MM.1S (cell line): ENCODE measurements at regions not wholly inside any gene's neighbourhood (a gene's known extent, or its start where the extent isn't known, plus 50 kb on each side); places are given as distances from the start of the nearest gene placed in this dataset.

Source experiments
- DNase-seq: peaks from one replicate; pipeline ENCODE4 v3.0.0-alpha.2; 2015
- H2AFZ ChIP-seq: fragments of 300-600 bp; sonication (generic); 2 replicates; pipeline ENCODE4 v1.6.0; 2016; ENCODE audit warnings: antibody characterized with exemption, low read length
- H3F3A ChIP-seq: fragments of 300-600 bp; sonication (generic); 2 replicates; pipeline ENCODE4 v1.6.1; 2016; ENCODE audit warnings: mild to moderate bottlenecking, antibody characterized with exemption, low read length, moderate library complexity, mixed read lengths; ENCODE audit not compliant: insufficient read depth
- H3K27ac ChIP-seq: fragments of 300-600 bp; sonication (generic); 2 replicates; pipeline ENCODE4 v1.5.1; 2016; ENCODE audit warnings: mild to moderate bottlenecking, low read length
- H3K27me3 ChIP-seq: fragments of 300-600 bp; sonication (generic); replicated peaks from 2 replicates; pipeline ENCODE4 v1.6.0; 2016; ENCODE audit warnings: low read length; ENCODE audit not compliant: insufficient read depth
- H3K36me3 ChIP-seq: fragments of 300-600 bp; sonication (generic); replicated peaks from 2 replicates; pipeline ENCODE4 v1.6.1; 2016; ENCODE audit warnings: mild to moderate bottlenecking, low read length, mixed read lengths; ENCODE audit not compliant: insufficient read depth
- H3K4me1 ChIP-seq: fragments of 300-600 bp; sonication (generic); 2 replicates; pipeline ENCODE4 v1.6.1; 2016; ENCODE audit warnings: low read length, mixed read lengths
- H3K4me2 ChIP-seq: fragments of 300-600 bp; sonication (generic); 2 replicates; pipeline ENCODE4 v1.6.0; 2016; ENCODE audit warnings: low read depth, low read length
- H3K4me3 ChIP-seq: fragments of 300-600 bp; sonication (generic); 2 replicates; pipeline ENCODE4 v1.5.1; 2016; ENCODE audit warnings: low read length, mixed read lengths
- H3K79me2 ChIP-seq: fragments of 300-600 bp; sonication (generic); 2 replicates; pipeline ENCODE4 v1.6.1; 2016; ENCODE audit warnings: mixed run types, low read length, mixed read lengths
- H3K9ac ChIP-seq: fragments of 300-600 bp; sonication (generic); 2 replicates; pipeline ENCODE4 v1.6.1; 2016; ENCODE audit warnings: low read length, mixed read lengths
- H3K9me2 ChIP-seq: fragments of 300-600 bp; sonication (generic); replicated peaks from 2 replicates; pipeline ENCODE4 v1.6.1; 2016; ENCODE audit warnings: mild to moderate bottlenecking, low read length, mixed read lengths; ENCODE audit not compliant: insufficient read depth
- H3K9me3 ChIP-seq: fragments of 300-600 bp; sonication (generic); replicated peaks from 2 replicates; pipeline ENCODE4 v1.6.1; 2016; ENCODE audit warnings: mild to moderate bottlenecking, low read length, mixed read lengths; ENCODE audit not compliant: insufficient read depth
- H4K20me1 ChIP-seq: fragments of 300-600 bp; sonication (generic); 2 replicates; pipeline ENCODE4 v1.6.1; 2016; ENCODE audit warnings: mild to moderate bottlenecking, low read length, moderate library complexity, mixed read lengths; ENCODE audit not compliant: insufficient read depth
- CTCF ChIP-seq: fragments of 300-600 bp; sonication (generic); IDR thresholded peaks from 2 replicates; pipeline ENCODE4 v1.5.1; 2016; ENCODE audit warnings: antibody characterized with exemption, low read length, mixed read lengths
- EZH2 ChIP-seq: fragments of 300-600 bp; sonication (generic); optimal IDR thresholded peaks from 2 replicates; pipeline ENCODE3; 2017; ENCODE audit warnings: low read depth, mild to moderate bottlenecking, antibody characterized with exemption, low read length, mixed read lengths
- EZH2phosphoT487 ChIP-seq: fragments of 300-600 bp; sonication (generic); IDR thresholded peaks from 2 replicates; pipeline ENCODE4 v1.6.1; 2018; ENCODE audit warnings: antibody characterized with exemption, low read length

GRCh38 chr13:83825676-83826075, 56.6 kb downstream of the SLITRK1 start:
- no peaks in the 10 kb centered on the region for H3F3A ChIP-seq
- no peaks in the 10 kb centered on the region for H3K79me2 ChIP-seq
- no peak overlapping the region for H3K27ac ChIP-seq
- no peaks in the 10 kb centered on the region for H3K36me3 ChIP-seq
- H3K4me1 ChIP-seq, result no peaks in the 10 kb centered on the region
- no peaks in the 10 kb centered on the region for H3K27me3 ChIP-seq
- H2AFZ ChIP-seq, result no peak overlapping the region
- no peak overlapping the region for H3K4me2 ChIP-seq
- no peaks in the 10 kb centered on the region for H4K20me1 ChIP-seq
- no peaks in the 10 kb centered on the region for H3K9me2 ChIP-seq
- H3K9ac ChIP-seq, result no peak overlapping the region
- no peak for DNase-seq
- H3K9me3 ChIP-seq, result no peaks in the 10 kb centered on the region
- TF ChIP-seq EZH2 (no peak), CTCF (no peak), EZH2phosphoT487 (no peak)
- H3K4me3 ChIP-seq, result no peak overlapping the region

- Histone ChIP-seq H3K4me3 (no peak overlapping the region), H3K9me3 (no peaks in the 10 kb centered on the region), H4K20me1 (no peaks in the 10 kb centered on the region), H3K27me3 (no peaks in the 10 kb centered on the region), H3K79me2 (no peaks in the 10 kb centered on the region), H3K36me3 (no peaks in the 10 kb centered on the region), H3K27ac (no peak overlapping the region), H3K9me2 (no peaks in the 10 kb centered on the region), H3F3A (no peaks in the 10 kb centered on the region), H3K9ac (no peak overlapping the region), H3K4me2 (no peak overlapping the region), H3K4me1 (no peaks in the 10 kb centered on the region), H2AFZ (no peak overlapping the region)
- TF ChIP-seq EZH2phosphoT487 (no peak), EZH2 (no peak), CTCF (no peak)
- DNase-seq, result no peak
Observed at GRCh38 chr13:83824560-83824959, 57.7 kb downstream of the SLITRK1 start.

GRCh38 chr13:83824120-83824519, 58.2 kb downstream of the SLITRK1 start:
- H3K36me3 ChIP-seq, result no peaks in the 10 kb centered on the region
- H3K9me3 ChIP-seq, result no peaks in the 10 kb centered on the region
- H4K20me1 ChIP-seq, result no peaks in the 10 kb centered on the region
- H3K4me1 ChIP-seq, result no peaks in the 10 kb centered on the region
- H3F3A ChIP-seq, result no peaks in the 10 kb centered on the region
- no peak for TF ChIP-seq CTCF
- TF ChIP-seq EZH2phosphoT487, result no peak
- TF ChIP-seq EZH2, result no peak
- H2AFZ ChIP-seq, result no peak overlapping the region
- no peaks in the 10 kb centered on the region for H3K9me2 ChIP-seq
- no peak overlapping the region for H3K4me2 ChIP-seq
- H3K79me2 ChIP-seq, result no peaks in the 10 kb centered on the region
- H3K9ac ChIP-seq, result no peak overlapping the region
- H3K27me3 ChIP-seq, result no peaks in the 10 kb centered on the region
- no peak for DNase-seq
- no peak overlapping the region for H3K4me3 ChIP-seq
- no peak overlapping the region for H3K27ac ChIP-seq

- Histone ChIP-seq H3K27ac (no peak overlapping the region), H2AFZ (no peak overlapping the region), H4K20me1 (no peaks in the 10 kb centered on the region), H3K4me2 (no peak overlapping the region), H3K4me1 (no peaks in the 10 kb centered on the region), H3K9me2 (no peaks in the 10 kb centered on the region), H3K4me3 (no peak overlapping the region), H3K9me3 (no peaks in the 10 kb centered on the region), H3K79me2 (no peaks in the 10 kb centered on the region), H3F3A (no peaks in the 10 kb centered on the region), H3K36me3 (no peaks in the 10 kb centered on the region), H3K27me3 (no peaks in the 10 kb centered on the region), H3K9ac (no peak overlapping the region)
- DNase-seq, result no peak
- TF ChIP-seq EZH2phosphoT487, result no peak
- TF ChIP-seq EZH2, result no peak
- no peak for TF ChIP-seq CTCF
Observed at GRCh38 chr13:83819611-83820010, 62.7 kb downstream of the SLITRK1 start.
